HEK293T (cell line): ENCODE measurements at regions not wholly inside any gene's neighbourhood (a gene's known extent, or its start where the extent isn't known, plus 50 kb on each side); places are given as distances from the start of the nearest gene placed in this dataset.

ENCODE experiments used
- ARNT ChIP-seq: fragments of 450-650 bp; IDR thresholded peaks from 2 replicates; pipeline ENCODE4 v1.6.1; 2017; ENCODE audit warnings: mild to moderate bottlenecking
- BHLHE40 ChIP-seq: fragments of 450-650 bp; IDR thresholded peaks from 2 replicates; pipeline ENCODE4 v1.6.1; 2016; ENCODE audit warnings: mild to moderate bottlenecking, moderate library complexity, borderline replicate concordance
- CTBP1 ChIP-seq: fragments of 450-650 bp; IDR thresholded peaks from 2 replicates; pipeline ENCODE4 v1.6.1; 2016; ENCODE audit warnings: borderline replicate concordance
- ELF4 ChIP-seq: fragments of 450-650 bp; IDR thresholded peaks from 2 replicates; pipeline ENCODE4 v1.6.1; 2017; ENCODE audit warnings: antibody characterized with exemption
- FOXK2 ChIP-seq: fragments of 450-650 bp; IDR thresholded peaks from 2 replicates; pipeline ENCODE4 v1.6.1; 2016; ENCODE audit warnings: mild to moderate bottlenecking
- FOXM1 ChIP-seq: fragments of 450-650 bp; IDR thresholded peaks from 2 replicates; pipeline ENCODE4 v1.6.1; 2017; ENCODE audit warnings: mild to moderate bottlenecking, borderline replicate concordance
- L3MBTL2 ChIP-seq: fragments of 450-650 bp; conservative IDR thresholded peaks from 2 replicates; pipeline ENCODE4 v1.6.1; 2016; ENCODE audit warnings: mild to moderate bottlenecking
- NFRKB ChIP-seq: fragments of 450-650 bp; IDR thresholded peaks from 2 replicates; pipeline ENCODE4 v1.6.1; 2016; ENCODE audit warnings: mild to moderate bottlenecking, moderate library complexity
- PKNOX1 ChIP-seq: fragments of 450-650 bp; IDR thresholded peaks from 2 replicates; pipeline ENCODE4 v1.6.1; 2016
- SP1 ChIP-seq: fragments of 450-650 bp; IDR thresholded peaks from 2 replicates; pipeline ENCODE4 v1.6.1; 2017
- SUZ12 ChIP-seq: fragments of 450-650 bp; IDR thresholded peaks from 2 replicates; pipeline ENCODE4 v1.6.1; 2016; ENCODE audit warnings: mild to moderate bottlenecking
- TARDBP ChIP-seq: fragments of 450-650 bp; IDR thresholded peaks from 2 replicates; pipeline ENCODE4 v1.6.1; 2016
- ZNF384 ChIP-seq: fragments of 450-650 bp; IDR thresholded peaks from 2 replicates; pipeline ENCODE4 v1.6.1; 2016

- TF ChIP-seq ZNF384 (no peak), SP1 (no peak), TARDBP (no peak), FOXM1 (no peak), NFRKB (no peak), SUZ12 (no peak), ELF4 (no peak), BHLHE40 (no peak), PKNOX1 (no peak), CTBP1 (no peak), ARNT (no peak), L3MBTL2 (no peak), FOXK2 (no peak)
These were observed 631.6 kb upstream of the NRSN1 start for GRCh38 chr6:23494367-23494766.
